HG03469 (cell line): ENCODE measurements at regions not wholly inside any gene's neighbourhood (a gene's known extent, or its start where the extent isn't known, plus 50 kb on each side); places are given as distances from the start of the nearest gene placed in this dataset.
"Not testable (repeated sequence)": the region's sequence is repeated elsewhere in the genome, so short reads cannot be mapped to it uniquely, and the experiment has no call there.

Source experiments
- ATAC-seq: cut with Tn5 transposase; IDR thresholded peaks from one replicate; pipeline ENCODE4 v1.9.1; 2021; ENCODE audit warnings: mild to moderate bottlenecking, moderate library complexity, moderate number of reproducible peaks; ENCODE audit not compliant: unreplicated experiment

GRCh38 chr3:21894459-21895340 is 143.7 kb upstream of the ZNF385D start:
- no peak for ATAC-seq

- no peak for ATAC-seq
Measured at GRCh38 chr3:21898316-21898715, 147.3 kb upstream of the ZNF385D start.

GRCh38 chr3:21901484-21901883 is 150.5 kb upstream of the ZNF385D start:
- no peak for ATAC-seq

GRCh38 chr3:21902956-21903355 is 151.9 kb upstream of the ZNF385D start:
- no peak for ATAC-seq

GRCh38 chr3:21909096-21909495 is 158.1 kb upstream of the ZNF385D start:
- ATAC-seq, result no peak

GRCh38 chr3:21912711-21913110 is 161.7 kb upstream of the ZNF385D start:
- no peak for ATAC-seq

- no peak for ATAC-seq
Measured at GRCh38 chr3:21913791-21914190, 162.8 kb upstream of the ZNF385D start.

- ATAC-seq, result no peak
Measured at GRCh38 chr3:21914451-21914850, 163.4 kb upstream of the ZNF385D start.

GRCh38 chr3:21919383-21919782 is 168.4 kb upstream of the ZNF385D start:
- ATAC-seq, result no peak

GRCh38 chr3:21920421-21920861 is 169.4 kb upstream of the ZNF385D start:
- ATAC-seq, result no peak

- not testable (repeated sequence) for ATAC-seq
Measured at GRCh38 chr3:21923156-21923555, 172.1 kb upstream of the ZNF385D start.

- no peak for ATAC-seq
Measured at GRCh38 chr3:21927261-21927660, 176.3 kb upstream of the ZNF385D start.

GRCh38 chr3:21934591-21934990 is 183.6 kb upstream of the ZNF385D start:
- no peak for ATAC-seq

- no peak for ATAC-seq
Measured at GRCh38 chr3:21936207-21936606, 185.2 kb upstream of the ZNF385D start.

GRCh38 chr3:21938267-21938681 is 187.3 kb upstream of the ZNF385D start:
- no peak for ATAC-seq

- ATAC-seq, result no peak
Measured at GRCh38 chr3:21942328-21942727, 191.3 kb upstream of the ZNF385D start.

- ATAC-seq, result no peak
Measured at GRCh38 chr3:21944251-21944650, 193.2 kb upstream of the ZNF385D start.

GRCh38 chr3:21952856-21953255 is 201.8 kb upstream of the ZNF385D start:
- ATAC-seq, result no peak

GRCh38 chr3:21954709-21955108 is 203.7 kb upstream of the ZNF385D start:
- no peak for ATAC-seq

GRCh38 chr3:21955406-21955805 is 204.4 kb upstream of the ZNF385D start:
- no peak for ATAC-seq

GRCh38 chr3:21960033-21960432 is 209.0 kb upstream of the ZNF385D start:
- no peak for ATAC-seq

GRCh38 chr3:21962456-21962855 is 211.4 kb upstream of the ZNF385D start:
- no peak for ATAC-seq

- ATAC-seq, result not testable (repeated sequence)
Measured at GRCh38 chr3:21966457-21966856, 215.4 kb upstream of the ZNF385D start.
